GM23248 (cell line): ENCODE measurements at regions not wholly inside any gene's neighbourhood (a gene's known extent, or its start where the extent isn't known, plus 50 kb on each side); places are given as distances from the start of the nearest gene placed in this dataset.

ENCODE experiments used
- EZH2 ChIP-seq: fragments of 200-600 bp; sonication (generic); IDR thresholded peaks from 2 replicates; pipeline ENCODE4 v1.6.1; 2018; ENCODE audit warnings: antibody characterized with exemption, mild to moderate bottlenecking; ENCODE audit not compliant: insufficient read depth, poor library complexity, severe bottlenecking
- EZH2phosphoT487 ChIP-seq: fragments of 200-600 bp; sonication (generic); IDR thresholded peaks from 2 replicates; pipeline ENCODE4 v1.6.1; 2018; ENCODE audit warnings: antibody characterized with exemption, moderate library complexity, mild to moderate bottlenecking, low read depth; ENCODE audit not compliant: insufficient read depth

DNA sequence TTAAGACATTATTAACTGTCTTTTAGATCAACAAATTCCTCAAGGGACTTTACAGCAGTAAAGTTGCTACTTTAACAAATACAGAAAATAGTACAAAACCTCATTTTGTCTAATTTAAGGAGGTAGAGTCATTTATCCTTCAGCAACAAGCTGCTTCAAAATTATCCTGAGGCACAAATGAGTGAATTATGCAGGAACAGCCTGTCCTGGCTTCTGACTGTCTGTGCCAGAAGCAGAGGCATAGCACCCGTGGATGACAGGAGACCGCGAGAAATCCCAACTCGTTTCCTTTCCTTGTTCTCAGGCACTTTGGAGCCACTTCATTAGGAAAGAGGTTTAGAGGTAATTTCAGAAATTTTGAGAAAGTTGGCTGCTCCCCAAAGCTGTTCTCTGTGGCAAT is 549.2 kb upstream of the BTBD3 start:
- TF ChIP-seq EZH2, result no peak
- TF ChIP-seq EZH2phosphoT487, result no peak
